ENCODE measurements at regions not wholly inside any gene's neighbourhood (a gene's known extent, or its start where the extent isn't known, plus 50 kb on each side); places are given as distances from the start of the nearest gene placed in this dataset.

GRCh38 chr10:23523251-23523650, 84.4 kb downstream of the OTUD1 start:
- TF ChIP-seq ZNF592 (IDR thresholded peaks at IDR 0.05) (no peak), ETV6 (conservative IDR thresholded peaks at IDR 0.05 in 1 of 2, IDR thresholded peaks at IDR 0.05 in 1 of 2; ENCODE audit: borderline replicate concordance in 1 of 2, low read depth in 1 of 2) (no peak)

Data from GM12878 (cell line).